ENCODE measurements at regions not wholly inside any gene's neighbourhood (a gene's known extent, or its start where the extent isn't known, plus 50 kb on each side); places are given as distances from the start of the nearest gene placed in this dataset.
"Not testable (repeated sequence)": the region's sequence is repeated elsewhere in the genome, so short reads cannot be mapped to it uniquely, and the experiment has no call there.

GRCh38 chr6:11450037-11450436 lies 87.5 kb upstream of the TMEM170B start:
- no peak for DNase-seq

- no peak for DNase-seq
Measured at GRCh38 chr6:11449408-11449807, 88.1 kb upstream of the TMEM170B start.

GRCh38 chr6:11448038-11448437 lies 89.5 kb upstream of the TMEM170B start:
- no peak for DNase-seq

GRCh38 chr6:11447265-11447664 lies 90.3 kb upstream of the TMEM170B start:
- DNase-seq = no peak

- DNase-seq = no peak
Measured at GRCh38 chr6:11445146-11445545, 92.4 kb upstream of the TMEM170B start.

GRCh38 chr6:11443125-11443524 lies 94.4 kb upstream of the TMEM170B start:
- not testable (repeated sequence) for DNase-seq

- DNase-seq = no peak
Measured at GRCh38 chr6:11442495-11442894, 95.1 kb upstream of the TMEM170B start.

- DNase-seq = no peak
Measured at GRCh38 chr6:11439876-11440275, 97.7 kb upstream of the TMEM170B start.

- no peak for DNase-seq
Measured at GRCh38 chr6:11439017-11439420, 98.5 kb upstream of the TMEM170B start.

- DNase-seq = no peak
Measured at GRCh38 chr6:11437824-11438459, 99.6 kb upstream of the TMEM170B start.

GRCh38 chr6:11436508-11437096 lies 100.9 kb upstream of the TMEM170B start:
- no peak for DNase-seq

- DNase-seq = no peak
Measured at GRCh38 chr6:11434565-11435326, 102.8 kb upstream of the TMEM170B start.

GRCh38 chr6:11433860-11434259 lies 103.7 kb upstream of the TMEM170B start:
- no peak for DNase-seq

GRCh38 chr6:11432713-11433450 lies 104.7 kb upstream of the TMEM170B start:
- no peak for DNase-seq

- no peak for DNase-seq
Measured at GRCh38 chr6:11432091-11432490, 105.5 kb upstream of the TMEM170B start.

GRCh38 chr6:11431455-11431937 lies 106.1 kb upstream of the TMEM170B start:
- DNase-seq = no peak

GRCh38 chr6:11430036-11430435 lies 107.5 kb upstream of the TMEM170B start:
- no peak for DNase-seq

- no peak for DNase-seq
Measured at GRCh38 chr6:11429577-11429976, 108.0 kb upstream of the TMEM170B start.

- DNase-seq = no peak
Measured at GRCh38 chr6:11428895-11429294, 108.7 kb upstream of the TMEM170B start.

- DNase-seq = no peak
Measured at GRCh38 chr6:11428371-11428770, 109.2 kb upstream of the TMEM170B start.

GRCh38 chr6:11427723-11428245 lies 109.8 kb upstream of the TMEM170B start:
- DNase-seq = no peak

GRCh38 chr6:11427091-11427722 lies 110.3 kb upstream of the TMEM170B start:
- DNase-seq = no peak

- DNase-seq = no peak
Measured at GRCh38 chr6:11426571-11426970, 111.0 kb upstream of the TMEM170B start.
